ENCODE measurements at regions not wholly inside any gene's neighbourhood (a gene's known extent, or its start where the extent isn't known, plus 50 kb on each side); places are given as distances from the start of the nearest gene placed in this dataset.

- H3K36me3 ChIP-seq (ENCODE audit: control insufficient read depth, insufficient read depth, low read length) = no peaks in the 10 kb centered on the region
These were observed 315.0 kb upstream of the SMIM21 start for GRCh38 chr18:75742516-75742915.

GRCh38 chr18:75739682-75740081 is 312.2 kb upstream of the SMIM21 start:
- Histone ChIP-seq H3K36me3 (ENCODE audit: control insufficient read depth, insufficient read depth, low read length) (no peaks in the 10 kb centered on the region), H3K27ac (ENCODE audit: insufficient read depth, low read length) (no peak overlapping the region), H3K4me2 (ENCODE audit: extremely low read depth, insufficient read depth, low read length) (no peak overlapping the region), H3K4me3 (replicated peaks in 1 of 4; ENCODE audit: control extremely low read depth in 1 of 4, insufficient read depth in 1 of 4, low read depth in 3 of 4, low read length in 4 of 4) (no peak overlapping the region), H2AFZ (ENCODE audit: low read length) (no peak overlapping the region), H4K20me1 (ENCODE audit: control insufficient read depth, extremely low read depth, insufficient read depth, low read length) (no peaks in the 10 kb centered on the region), H3K4me1 (ENCODE audit: control insufficient read depth, extremely low read depth, insufficient read depth, low read length) (no peaks in the 10 kb centered on the region), H3K9me3 (ENCODE audit: control insufficient read depth, insufficient read depth, low read depth, low read length) (no peaks in the 10 kb centered on the region), H3K27me3 (ENCODE audit: control insufficient read depth, insufficient read depth, low read length) (no peaks in the 10 kb centered on the region), H3K9ac (ENCODE audit: insufficient read depth, low read length) (no peak overlapping the region), H3K79me2 (ENCODE audit: control insufficient read depth, insufficient read depth, low read length) (no peaks in the 10 kb centered on the region)
- TF ChIP-seq EZH2 (IDR thresholded peaks at IDR 0.05; ENCODE audit: low read length, missing control alignments) (no peak), CTCF (conservative IDR thresholded peaks at IDR 0.05 in 1 of 2, IDR thresholded peaks at IDR 0.05 in 1 of 2; ENCODE audit: low read depth in 1 of 2, low read length in 2 of 2) (no peak)
- DNase-seq (ENCODE audit: low read depth in 2 of 2) = no peak

More at GRCh38 chr18:75742516-75742915, 315.0 kb upstream of the SMIM21 start:
- H3K4me3 ChIP-seq (replicated peaks in 1 of 4; ENCODE audit: control extremely low read depth in 1 of 4, insufficient read depth in 1 of 4, low read depth in 3 of 4, low read length in 4 of 4) = no peak overlapping the region
- H3K27me3 ChIP-seq (ENCODE audit: control insufficient read depth, insufficient read depth, low read length) = no peaks in the 10 kb centered on the region
- no peak overlapping the region for H2AFZ ChIP-seq (ENCODE audit: low read length)
- no peaks in the 10 kb centered on the region for H4K20me1 ChIP-seq (ENCODE audit: control insufficient read depth, extremely low read depth, insufficient read depth, low read length)
- DNase-seq (ENCODE audit: low read depth in 2 of 2) = no peak
- H3K4me1 ChIP-seq (ENCODE audit: control insufficient read depth, extremely low read depth, insufficient read depth, low read length) = no peaks in the 10 kb centered on the region
- H3K27ac ChIP-seq (ENCODE audit: insufficient read depth, low read length) = no peak overlapping the region
- no peaks in the 10 kb centered on the region for H3K79me2 ChIP-seq (ENCODE audit: control insufficient read depth, insufficient read depth, low read length)
- TF ChIP-seq EZH2 (IDR thresholded peaks at IDR 0.05; ENCODE audit: low read length, missing control alignments) = no peak
- no peak overlapping the region for H3K4me2 ChIP-seq (ENCODE audit: extremely low read depth, insufficient read depth, low read length)
- H3K9ac ChIP-seq (ENCODE audit: insufficient read depth, low read length) = no peak overlapping the region
- no peaks in the 10 kb centered on the region for H3K9me3 ChIP-seq (ENCODE audit: control insufficient read depth, insufficient read depth, low read depth, low read length)

GRCh38 chr18:75735291-75735690 is 307.8 kb upstream of the SMIM21 start:
- no peak for DNase-seq (ENCODE audit: low read depth in 2 of 2)
- Histone ChIP-seq H3K79me2 (ENCODE audit: control insufficient read depth, insufficient read depth, low read length) (no peaks in the 10 kb centered on the region), H4K20me1 (ENCODE audit: control insufficient read depth, extremely low read depth, insufficient read depth, low read length) (no peaks in the 10 kb centered on the region), H3K27ac (ENCODE audit: insufficient read depth, low read length) (no peak overlapping the region), H3K4me3 (replicated peaks in 1 of 4; ENCODE audit: control extremely low read depth in 1 of 4, insufficient read depth in 1 of 4, low read depth in 3 of 4, low read length in 4 of 4) (no peak overlapping the region), H3K36me3 (ENCODE audit: control insufficient read depth, insufficient read depth, low read length) (no peaks in the 10 kb centered on the region), H2AFZ (ENCODE audit: low read length) (no peak overlapping the region), H3K4me2 (ENCODE audit: extremely low read depth, insufficient read depth, low read length) (no peak overlapping the region), H3K4me1 (ENCODE audit: control insufficient read depth, extremely low read depth, insufficient read depth, low read length) (no peaks in the 10 kb centered on the region), H3K9me3 (ENCODE audit: control insufficient read depth, insufficient read depth, low read depth, low read length) (no peaks in the 10 kb centered on the region), H3K27me3 (ENCODE audit: control insufficient read depth, insufficient read depth, low read length) (no peaks in the 10 kb centered on the region), H3K9ac (ENCODE audit: insufficient read depth, low read length) (no peak overlapping the region)
- TF ChIP-seq CTCF (conservative IDR thresholded peaks at IDR 0.05 in 1 of 2, IDR thresholded peaks at IDR 0.05 in 1 of 2; ENCODE audit: low read depth in 1 of 2, low read length in 2 of 2) = no peak
- TF ChIP-seq EZH2 (IDR thresholded peaks at IDR 0.05; ENCODE audit: low read length, missing control alignments) = no peak

All from fibroblast of lung (primary cell).